HG03469 (cell line): ENCODE measurements at regions not wholly inside any gene's neighbourhood (a gene's known extent, or its start where the extent isn't known, plus 50 kb on each side); places are given as distances from the start of the nearest gene placed in this dataset.

Experiments used
- ATAC-seq: cut with Tn5 transposase; IDR thresholded peaks from one replicate; pipeline ENCODE4 v1.9.1; 2021; ENCODE audit warnings: mild to moderate bottlenecking, moderate library complexity, moderate number of reproducible peaks; ENCODE audit not compliant: unreplicated experiment

DNA sequence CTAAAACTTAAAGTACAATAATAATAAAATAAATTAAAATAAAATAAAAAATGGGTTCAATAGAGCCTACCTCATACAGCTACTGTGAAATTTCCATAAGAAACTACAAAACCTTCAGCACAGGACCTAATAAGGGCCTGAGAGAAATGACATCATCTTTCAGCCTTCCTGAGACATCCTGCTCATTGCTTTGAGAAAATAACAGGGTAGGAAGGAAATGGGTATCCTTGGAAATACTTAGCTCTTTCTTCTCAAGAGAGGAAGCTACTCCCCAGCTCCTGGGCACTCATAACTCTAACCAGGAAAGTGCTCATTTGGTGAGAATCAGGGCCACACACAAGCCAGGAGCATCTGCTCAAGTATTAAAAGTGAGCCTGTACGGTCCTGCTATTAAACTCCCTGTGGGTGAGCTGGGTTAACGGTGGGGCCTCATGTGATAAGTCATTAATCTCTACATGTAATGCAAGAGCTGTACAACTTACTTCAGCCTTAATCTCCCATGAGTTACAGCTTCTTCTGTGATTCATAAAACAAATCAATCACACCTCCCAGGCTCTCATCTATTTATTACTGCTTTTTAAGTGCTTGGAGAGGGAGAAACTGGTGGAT is 141.4 kb downstream of the MAFB start:
- no peak for ATAC-seq

DNA sequence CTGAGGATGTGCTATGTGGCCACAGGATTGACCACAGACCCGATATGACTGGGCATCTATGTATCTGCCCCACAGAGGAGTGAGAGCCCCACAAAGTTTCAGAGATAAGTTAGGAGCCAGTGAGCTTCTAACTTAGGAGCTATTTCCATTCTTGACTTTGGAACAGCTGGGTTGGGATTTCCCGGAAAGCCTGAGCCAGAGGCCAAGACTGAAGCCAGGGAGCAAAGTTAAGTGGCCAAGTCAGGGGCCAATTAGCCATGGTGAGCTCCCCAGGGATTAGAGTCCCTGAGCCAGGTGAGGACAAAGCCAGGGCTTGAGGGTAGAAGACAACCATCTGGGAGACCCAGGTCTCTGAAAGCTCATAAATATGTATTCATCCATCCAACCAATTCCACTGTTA is 143.6 kb downstream of the MAFB start:
- no peak for ATAC-seq

- ATAC-seq, result no peak
Observed at GRCh38 chr20:40542065-40542464, 147.0 kb downstream of the MAFB start.

- no peak for ATAC-seq
Observed at GRCh38 chr20:40540166-40540565, 148.9 kb downstream of the MAFB start.

DNA sequence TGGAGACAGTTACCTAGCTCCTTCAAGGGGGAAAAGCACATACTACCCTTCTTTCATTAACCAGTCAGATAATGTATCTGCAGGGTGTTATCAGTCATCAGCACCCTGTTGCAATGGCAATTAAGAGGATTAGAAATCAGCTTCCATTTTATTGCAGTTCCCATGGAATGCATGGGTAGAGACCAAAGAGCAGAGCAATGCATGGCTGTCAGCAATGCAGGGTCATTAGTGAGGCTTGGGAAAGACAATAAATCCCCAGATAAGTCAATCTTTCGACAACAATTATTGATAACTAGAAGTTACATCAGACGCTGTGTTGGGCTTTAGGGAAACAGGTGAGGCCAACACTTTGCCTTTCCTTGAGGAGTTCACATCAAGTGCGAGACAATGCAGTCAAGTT is 150.9 kb downstream of the MAFB start:
- ATAC-seq, result no peak

DNA sequence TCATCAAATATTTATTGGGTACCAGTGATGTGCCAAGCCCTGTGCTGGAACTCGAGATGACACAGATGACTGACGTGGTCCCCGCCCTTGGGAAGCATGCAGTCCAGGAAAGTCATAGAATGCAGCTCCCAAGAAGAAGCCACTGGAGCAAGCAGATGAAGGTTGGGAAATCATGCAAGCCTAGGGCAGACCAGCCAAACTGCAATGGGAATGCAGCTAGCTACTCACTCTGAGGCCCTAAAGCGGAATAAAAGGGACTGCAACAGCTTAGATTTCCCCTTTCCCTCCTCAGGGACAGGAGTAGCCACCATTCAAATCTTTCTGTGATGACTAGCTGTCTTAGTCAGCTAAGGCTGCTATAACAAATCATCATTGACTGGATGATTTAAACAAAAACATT is 152.2 kb downstream of the MAFB start:
- no peak for ATAC-seq

DNA sequence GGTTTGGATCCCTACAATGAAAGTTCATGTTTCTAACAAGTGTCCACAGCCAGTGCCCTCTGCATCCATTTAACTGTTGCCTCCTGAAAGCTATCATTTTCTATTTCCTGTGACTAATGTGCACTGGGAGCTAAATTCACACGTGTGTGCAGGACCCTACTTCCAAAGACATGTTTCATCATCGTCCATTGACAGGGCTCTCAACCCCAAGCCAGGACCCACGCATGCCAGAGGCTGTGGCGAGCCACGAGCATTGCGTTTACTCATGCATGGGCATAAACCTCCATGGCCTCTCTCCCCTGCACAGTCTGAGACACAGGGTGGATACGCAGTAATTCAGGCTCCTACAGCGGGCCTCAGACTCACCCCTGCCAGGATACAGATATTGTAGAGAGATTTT is 153.2 kb downstream of the MAFB start:
- ATAC-seq, result no peak

DNA sequence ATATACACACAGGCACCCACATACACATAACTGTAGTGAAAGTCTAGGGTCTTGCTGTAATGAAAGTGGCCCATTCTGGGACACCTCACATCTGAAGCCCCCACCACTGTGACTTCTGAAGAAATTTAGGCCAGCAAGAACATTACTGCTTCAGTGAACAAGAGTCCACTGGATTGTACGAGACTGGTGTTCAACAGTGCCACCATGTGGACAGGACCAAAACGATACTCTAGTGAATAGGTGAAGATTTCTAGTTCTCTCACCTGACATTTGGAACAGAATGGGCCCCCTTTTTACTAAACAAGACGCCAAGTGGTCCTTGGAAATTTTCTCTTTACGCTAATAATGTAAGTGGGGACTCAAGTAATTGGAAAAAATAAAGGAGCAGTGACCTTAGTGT is 156.9 kb downstream of the MAFB start:
- ATAC-seq, result no peak

GRCh38 chr20:40525351-40525750 is 163.7 kb downstream of the MAFB start:
- ATAC-seq, result no peak

DNA sequence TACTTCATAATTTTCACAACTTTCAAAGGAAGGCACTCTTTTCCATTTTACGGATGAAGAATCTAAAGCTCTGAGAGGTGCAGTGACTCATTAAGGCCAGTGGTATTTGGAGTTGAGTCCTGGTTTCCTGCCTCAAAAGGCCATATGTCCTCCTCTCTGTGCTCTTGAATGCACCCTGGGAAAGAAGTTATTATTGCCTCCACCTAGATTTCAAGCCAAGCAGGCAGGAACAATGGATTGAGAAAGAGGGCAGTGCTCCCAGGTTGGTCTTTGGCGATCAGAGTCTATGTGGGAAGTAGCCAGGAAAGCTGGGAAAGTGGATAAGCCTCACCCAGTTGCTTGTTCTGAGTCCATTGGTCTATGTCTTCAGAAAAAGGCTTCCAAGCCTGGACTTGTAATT is 165.0 kb downstream of the MAFB start:
- ATAC-seq, result no peak

- no peak for ATAC-seq
Observed at GRCh38 chr20:40522405-40522804, 166.6 kb downstream of the MAFB start.

GRCh38 chr20:40521962-40522361 is 167.1 kb downstream of the MAFB start:
- no peak for ATAC-seq

DNA sequence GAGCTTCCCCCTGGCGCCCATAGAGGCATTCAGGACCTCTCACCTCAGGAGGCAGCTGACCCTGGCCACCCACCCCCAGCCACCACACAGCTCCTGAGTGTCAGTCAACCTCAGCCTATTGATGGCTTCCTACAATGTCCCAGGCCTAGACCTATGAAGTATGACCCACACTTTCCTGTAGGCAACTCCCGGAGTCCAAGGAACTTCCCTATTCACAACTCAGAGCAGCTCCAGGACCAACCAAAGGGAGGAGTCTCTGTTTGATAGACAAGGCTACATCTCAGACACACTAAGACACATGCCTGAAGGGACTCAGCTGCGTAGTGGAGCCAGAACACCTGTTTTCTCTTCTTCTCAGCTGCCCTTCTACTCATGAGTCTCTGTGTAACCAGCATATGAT is 169.1 kb downstream of the MAFB start:
- no peak for ATAC-seq

- no peak for ATAC-seq
Observed at GRCh38 chr20:40512994-40513393, 176.0 kb downstream of the MAFB start.

DNA sequence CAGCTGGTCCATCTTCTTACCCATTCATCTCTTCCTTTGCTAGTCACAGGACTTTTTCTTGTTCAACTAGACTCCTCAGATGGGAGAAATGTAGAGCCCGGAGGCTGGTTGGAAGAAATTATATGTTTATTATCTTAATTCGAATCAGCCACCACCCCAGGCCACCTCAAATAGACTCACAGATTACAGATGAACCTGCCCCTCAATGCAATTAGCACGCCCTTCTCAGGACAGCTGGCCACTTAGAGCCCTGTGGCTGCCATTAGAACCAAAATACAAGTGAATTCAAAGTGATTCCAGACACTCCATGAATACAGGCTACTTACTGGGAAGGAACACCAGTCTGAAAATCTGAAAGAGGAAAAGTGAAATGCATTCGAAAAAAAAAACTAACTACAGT is 176.4 kb downstream of the MAFB start:
- no peak for ATAC-seq

DNA sequence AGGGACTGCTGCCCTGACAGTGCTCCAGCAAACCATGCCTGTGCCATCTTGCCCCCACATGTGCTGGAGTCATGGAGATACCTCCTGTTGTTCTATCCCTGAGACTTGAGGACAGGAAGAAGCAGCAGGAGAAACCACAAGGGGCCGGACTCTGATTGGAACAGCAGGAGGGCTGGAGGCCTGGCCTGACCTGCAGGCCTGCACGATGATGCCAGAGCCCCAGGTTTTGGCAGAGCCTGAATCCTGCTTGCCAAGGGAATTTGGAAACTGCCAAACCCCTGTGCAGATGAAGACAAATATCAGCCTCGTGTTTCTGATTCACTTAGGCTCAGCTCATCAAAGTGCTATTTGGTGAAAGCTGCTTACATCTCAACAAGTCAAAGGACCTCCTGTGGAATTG is 177.6 kb downstream of the MAFB start:
- no peak for ATAC-seq

- ATAC-seq, result no peak
Observed at GRCh38 chr20:40510622-40511021, 178.4 kb downstream of the MAFB start.

DNA sequence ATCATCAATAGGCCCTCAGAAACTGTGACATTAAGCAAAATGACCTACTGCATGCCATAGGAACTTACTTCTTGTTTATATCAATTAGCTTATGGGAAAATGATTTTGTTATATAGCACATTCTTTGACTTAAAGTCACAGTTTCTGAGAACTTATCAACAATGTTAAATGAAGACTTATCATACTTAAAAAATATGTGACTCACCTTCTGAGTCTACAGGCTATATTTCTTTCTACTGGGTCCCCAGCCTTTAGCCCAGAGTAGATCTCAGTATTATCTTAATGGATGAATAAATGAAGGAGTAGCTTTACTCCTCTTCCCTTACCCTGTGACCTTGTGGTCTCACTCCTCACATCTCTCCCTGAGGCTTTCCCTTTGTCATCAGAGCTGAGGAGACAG is 180.2 kb downstream of the MAFB start:
- ATAC-seq, result no peak

DNA sequence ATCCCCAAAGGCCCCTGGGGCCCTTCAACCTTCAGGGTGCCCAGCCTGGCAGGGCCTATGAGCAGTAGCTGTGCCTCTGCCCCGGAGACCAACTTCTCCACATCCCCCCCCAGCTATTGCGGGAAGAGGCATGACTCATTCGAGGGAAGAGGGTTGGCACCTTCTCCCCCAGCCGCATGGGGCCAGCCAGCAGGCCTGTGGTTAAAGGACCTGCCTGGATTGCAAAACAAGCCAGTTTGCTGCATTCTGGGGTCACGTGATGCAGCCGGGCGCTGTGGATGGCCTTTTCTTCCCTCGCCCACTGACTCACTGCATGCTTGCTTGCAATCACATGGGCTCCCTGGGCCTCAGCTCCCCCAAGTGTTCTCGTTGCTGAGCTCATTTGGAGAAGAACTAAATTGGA is 182.5 kb downstream of the MAFB start:
- ATAC-seq, result no peak

- no peak for ATAC-seq
Observed at GRCh38 chr20:40503119-40503518, 185.9 kb downstream of the MAFB start.

GRCh38 chr20:40502576-40502975 is 186.5 kb downstream of the MAFB start:
- no peak for ATAC-seq

DNA sequence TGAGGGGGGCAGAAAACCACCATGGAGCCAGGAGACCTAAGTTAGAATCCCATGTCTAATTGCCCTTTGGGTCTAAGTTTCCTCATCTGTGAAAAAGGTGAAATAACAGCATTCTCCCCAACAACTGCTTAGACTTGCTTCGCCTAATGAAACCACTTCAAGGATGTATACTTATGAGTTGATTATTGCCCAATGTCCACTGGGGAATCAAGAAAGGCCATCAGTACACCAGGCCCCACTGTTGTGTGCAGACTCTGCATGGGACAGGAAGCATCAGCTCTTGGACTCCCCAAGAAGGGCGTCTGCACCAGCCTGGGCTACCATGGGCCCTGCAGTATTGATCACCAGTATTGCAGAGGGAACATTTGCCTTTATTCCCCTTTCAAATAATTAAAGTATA is 189.6 kb downstream of the MAFB start:
- no peak for ATAC-seq

GRCh38 chr20:40497899-40498691 is 190.9 kb downstream of the MAFB start:
- ATAC-seq, result no peak
